HCT116 (cell line): ENCODE measurements at regions not wholly inside any gene's neighbourhood (a gene's known extent, or its start where the extent isn't known, plus 50 kb on each side); places are given as distances from the start of the nearest gene placed in this dataset.

Source experiments
- ATAC-seq: fragments of 200-7000 bp; cut with Tn5 transposase; 2 replicates; pipeline ENCODE4 v1.9.1; 2020; ENCODE audit warnings: mild to moderate bottlenecking, moderate library complexity
- BruUV-seq: library from RNA; stranded (reverse); fragments of 400-500 nt; replicated peaks from 2 replicates; lab custom pipeline; 2021; lab: Mats Ljungman, UMichigan
- CTCF ChIA-PET: fragments of 300-600 bp; sonication (Branson Sonifier 250); formaldehyde crosslinking; loops from one replicate; lab custom pipeline; 2021; ENCODE audit warnings: antibody characterized with exemption; lab: Charles Lee
- POLR2A ChIA-PET: fragments of 300-600, 350-600 bp; sonication (Branson Sonifier 250); formaldehyde crosslinking; loops from one replicate; lab custom pipeline; 2021; ENCODE audit warnings: antibody characterized with exemption; lab: Charles Lee
- RAD21 ChIA-PET, 2 experiments: fragments of 300-600 bp; sonication (Branson Sonifier 250); formaldehyde crosslinking; loops; one replicate each; lab custom pipeline; 2023; ENCODE audit warnings: low total read pairs in 2 of 2; ENCODE audit not compliant: uncharacterized antibody in 2 of 2, unreplicated experiment in 2 of 2, low non-redundant PET in 1 of 2; lab: Charles Lee
- DNase-seq: peaks from one replicate; pipeline ENCODE4 v3.0.0-alpha.2; 2010; ENCODE audit warnings: low read depth, low spot score
- H2AFZ ChIP-seq: fragments of 200-600 bp; shearing (Covaris generic), sonication (generic); 2 replicates; pipeline ENCODE4 v1.6.1; 2017; ENCODE audit warnings: low read depth, mixed run types, mixed read lengths, antibody characterized with exemption, low read length; ENCODE audit not compliant: poor library complexity, severe bottlenecking
- H3K27ac ChIP-seq: 2 replicates; pipeline ENCODE4 v1.5.1; 2012; ENCODE audit warnings: low read depth, low read length
- H3K27me3 ChIP-seq: fragments of 200-600 bp; sonication (generic); 2 replicates; pipeline ENCODE4 v1.6.1; 2016; ENCODE audit warnings: mixed run types, low read length, mixed read lengths; ENCODE audit not compliant: insufficient read depth
- H3K36me3 ChIP-seq, 2 experiments: fragments of 200-500 bp in 1 of 2; fragments of 200-600 bp in 1 of 2; sonication (Bioruptor generic) in 1 of 2; sonication (generic) in 1 of 2; 2 replicates each; pipeline versions ENCODE4 v1.5.1 to v1.6.1; 2014 to 2016; ENCODE audit warnings: low read length in 2 of 2, inconsistent platforms in 1 of 2, mixed read lengths in 1 of 2, mixed run types in 1 of 2; ENCODE audit not compliant: insufficient read depth in 2 of 2, control insufficient read depth in 1 of 2
- H3K4me1 ChIP-seq, 2 experiments: fragments of 200-600 bp in 1 of 2; sonication (generic) in 1 of 2; 2 replicates each; pipeline versions ENCODE4 v1.5.1 to v1.6.1; 2012 to 2017; ENCODE audit warnings: low read length in 2 of 2, inconsistent platforms in 1 of 2, mild to moderate bottlenecking in 1 of 2, mixed read lengths in 1 of 2, mixed run types in 1 of 2, moderate library complexity in 1 of 2; ENCODE audit not compliant: insufficient read depth in 2 of 2, control insufficient read depth in 1 of 2
- H3K4me2 ChIP-seq: fragments of 200-600 bp; sonication (generic); 2 replicates; pipeline ENCODE4 v1.6.1; 2017; ENCODE audit warnings: mixed run types, low read length, mixed read lengths
- H3K4me3 ChIP-seq, 2 experiments: fragments of 200-600 bp in 1 of 2; sonication (generic) in 1 of 2; replicated peaks in 1 of 2; 2 replicates each; pipeline ENCODE4 v1.5.1; 2011 to 2016; ENCODE audit warnings: low read length in 2 of 2, control low read depth in 1 of 2, low read depth in 1 of 2, mild to moderate bottlenecking in 1 of 2, mixed read lengths in 1 of 2, mixed run types in 1 of 2
- H3K79me2 ChIP-seq: fragments of 200-600 bp; sonication (generic); 2 replicates; pipeline ENCODE4 v1.6.1; 2017; ENCODE audit warnings: mild to moderate bottlenecking, mixed run types, low read length, moderate library complexity, mixed read lengths; ENCODE audit not compliant: insufficient read depth
- H3K9ac ChIP-seq: fragments of 200-600 bp; sonication (generic); 2 replicates; pipeline ENCODE4 v1.6.1; 2016; ENCODE audit warnings: low read length, mixed read lengths
- H3K9me2 ChIP-seq: fragments of 200-600 bp; sonication (generic), shearing (Covaris generic); 2 replicates; pipeline ENCODE4 v1.6.1; 2017; ENCODE audit warnings: mixed run types, mild to moderate bottlenecking, moderate library complexity; ENCODE audit not compliant: insufficient read depth
- H3K9me3 ChIP-seq, 2 experiments: fragments of 200-500 bp in 1 of 2; fragments of 200-600 bp in 1 of 2; sonication (Bioruptor generic) in 1 of 2; sonication (generic) in 1 of 2; 2 replicates each; pipeline ENCODE4 v1.6.1; 2014 to 2017; ENCODE audit warnings: low read length in 2 of 2, mixed read lengths in 2 of 2, inconsistent platforms in 1 of 2, low read depth in 1 of 2, mild to moderate bottlenecking in 1 of 2, mixed run types in 1 of 2, moderate library complexity in 1 of 2; ENCODE audit not compliant: control insufficient read depth in 1 of 2, insufficient read depth in 1 of 2
- H4K20me1 ChIP-seq: fragments of 200-600 bp; sonication (generic), shearing (Covaris generic); 2 replicates; pipeline ENCODE4 v1.6.1; 2017; ENCODE audit warnings: mixed run types, mild to moderate bottlenecking, moderate library complexity; ENCODE audit not compliant: insufficient read depth
- ATF3 ChIP-seq: IDR thresholded peaks from 2 replicates; pipeline ENCODE4 v1.6.1; 2012
- CEBPB ChIP-seq: IDR thresholded peaks from 2 replicates; pipeline ENCODE4 v1.6.1; 2012; ENCODE audit warnings: low read depth
- CTCF ChIP-seq, 3 experiments: fragments of 200-600 bp in 1 of 3; sonication (generic) in 1 of 3; IDR thresholded peaks in 2 of 3; conservative IDR thresholded peaks in 1 of 3; 2 replicates each; pipeline ENCODE4 v1.5.1; 2012 to 2017; ENCODE audit warnings: low read depth in 2 of 3, low read length in 2 of 3, antibody characterized with exemption in 1 of 3, borderline replicate concordance in 1 of 3, control low read depth in 1 of 3, mild to moderate bottlenecking in 1 of 3, mixed read lengths in 1 of 3, mixed run types in 1 of 3, moderate library complexity in 1 of 3; ENCODE audit not compliant: insufficient read depth in 1 of 3
- EGR1 ChIP-seq: IDR thresholded peaks from 2 replicates; pipeline ENCODE4 v1.6.1; 2012; ENCODE audit warnings: low read depth
- ELF1 ChIP-seq: IDR thresholded peaks from 2 replicates; pipeline ENCODE4 v1.6.1; 2012; ENCODE audit warnings: low read depth, borderline replicate concordance
- EZH2 ChIP-seq: fragments of 200-600 bp; sonication (generic); IDR thresholded peaks from 2 replicates; pipeline ENCODE4 v1.6.1; 2017; ENCODE audit warnings: antibody characterized with exemption, mixed run types
- FOSL1 ChIP-seq: IDR thresholded peaks from 2 replicates; pipeline ENCODE4 v1.6.1; 2012; ENCODE audit warnings: low read depth
- JUND ChIP-seq: IDR thresholded peaks from 2 replicates; pipeline ENCODE4 v1.6.1; 2012
- MAX ChIP-seq: IDR thresholded peaks from 2 replicates; pipeline ENCODE4 v1.6.1; 2012
- POLR2AphosphoS5 ChIP-seq: IDR thresholded peaks from 2 replicates; pipeline ENCODE4 v1.6.1; 2011; ENCODE audit warnings: mild to moderate bottlenecking, low read depth, low read length, moderate library complexity
- RAD21 ChIP-seq: IDR thresholded peaks from 2 replicates; pipeline ENCODE4 v1.6.1; 2012; ENCODE audit warnings: low read depth, mild to moderate bottlenecking
- REST ChIP-seq: IDR thresholded peaks from 2 replicates; pipeline ENCODE4 v1.6.1; 2012; ENCODE audit warnings: low read depth
- SIN3A ChIP-seq: IDR thresholded peaks from 2 replicates; pipeline ENCODE4 v1.6.1; 2012; ENCODE audit warnings: low read depth
- SP1 ChIP-seq: IDR thresholded peaks from 2 replicates; pipeline ENCODE4 v1.6.1; 2012; ENCODE audit warnings: low read depth
- SRF ChIP-seq: IDR thresholded peaks from 2 replicates; pipeline ENCODE4 v1.6.1; 2012; ENCODE audit warnings: low read depth
- YY1 ChIP-seq: IDR thresholded peaks from 2 replicates; pipeline ENCODE4 v1.6.1; 2011; ENCODE audit warnings: low read length, low read depth, moderate library complexity, mild to moderate bottlenecking; ENCODE audit not compliant: insufficient replicate concordance; ENCODE audit errors: extremely low read depth
- ZBTB33 ChIP-seq: IDR thresholded peaks from 2 replicates; pipeline ENCODE4 v1.6.1; 2011; ENCODE audit warnings: mild to moderate bottlenecking, low read length, moderate library complexity; ENCODE audit not compliant: insufficient replicate concordance; ENCODE audit errors: extremely low read depth
- ZFX ChIP-seq: fragments of 450-650 bp; IDR thresholded peaks from 2 replicates; pipeline ENCODE4 v1.6.1; 2017
- ZNF274 ChIP-seq: fragments of 200-500 bp; sonication (Bioruptor generic); IDR thresholded peaks from 2 replicates; pipeline ENCODE4 v1.6.1; 2014; ENCODE audit warnings: mild to moderate bottlenecking, low read depth, low read length, inconsistent platforms
- intact Hi-C: fragments of 100-400 bp; cut with micrococcal nuclease; formaldehyde crosslinking; loops from 2 replicates; pipeline ENCODE4 v1.10.0; 2022

GRCh38 chr4:116788723-116789122 lies 296.7 kb downstream of the TRAM1L1 start:
- H3K36me3 ChIP-seq = no peaks in the 10 kb centered on the region
- RAD21 ChIA-PET = no interaction called here
- no peak for TF ChIP-seq REST
- no peak for TF ChIP-seq ELF1
- TF ChIP-seq SP1 = no peak
- no peak for TF ChIP-seq CEBPB
- no peak for TF ChIP-seq CTCF (IDR thresholded peaks at IDR 0.05 in 2 of 3, conservative IDR thresholded peaks at IDR 0.05 in 1 of 3; ENCODE audit: borderline replicate concordance in 1 of 3, insufficient read depth in 1 of 3, low read depth in 2 of 3, low read length in 2 of 3)
- no peak for TF ChIP-seq POLR2AphosphoS5
- TF ChIP-seq ZBTB33 = no peak
- TF ChIP-seq FOSL1 = no peak
- TF ChIP-seq RAD21 = no peak
- no peak for TF ChIP-seq ZFX
- no peak for TF ChIP-seq SRF
- no peak for TF ChIP-seq ZNF274
- no peak for TF ChIP-seq MAX
- TF ChIP-seq EZH2 = no peak
- TF ChIP-seq ATF3 = no peak
- no peak for TF ChIP-seq EGR1
- TF ChIP-seq JUND = no peak
- no peak for TF ChIP-seq SIN3A
- no peak for TF ChIP-seq YY1
- TF ChIP-seq, all 23 proteins: peak for 0
- Histone ChIP-seq H3K4me1 (no peaks in the 10 kb centered on the region), H3K9me2 (no peaks in the 10 kb centered on the region), H3K4me3 (no peak overlapping the region), H3K27ac (no peak overlapping the region), H3K79me2 (no peaks in the 10 kb centered on the region), H3K9me3 (no peaks in the 10 kb centered on the region), H4K20me1 (no peaks in the 10 kb centered on the region), H3K9ac (no peak overlapping the region), H3K27me3 (no peaks in the 10 kb centered on the region), H3K4me2 (no peak overlapping the region), H2AFZ (no peak overlapping the region)
- POLR2A ChIA-PET = no interaction called here
- intact Hi-C loops = no loop called here
- ATAC-seq (no peak), DNase-seq (no peak)
- CTCF ChIA-PET = no interaction called here
- BruUV-seq = no TSS peak
